H1 (cell line): ENCODE measurements at regions not wholly inside any gene's neighbourhood (a gene's known extent, or its start where the extent isn't known, plus 50 kb on each side); places are given as distances from the start of the nearest gene placed in this dataset.
A peak's percentile ranks its signal among the peaks of the same experiment; 100 is the strongest.

Experiments
- CTCF ChIA-PET: fragments of 300-600 bp; sonication (Branson Sonifier 250); formaldehyde crosslinking; loops from one replicate; lab custom pipeline; 2021; ENCODE audit not compliant: partially characterized antibody; lab: Charles Lee
- POLR2A ChIA-PET: fragments of 300-600 bp; sonication (Branson Sonifier 250); formaldehyde crosslinking; loops from one replicate; lab custom pipeline; 2021; ENCODE audit warnings: inconsistent platforms; ENCODE audit not compliant: partially characterized antibody; lab: Charles Lee
- DNase-seq, 2 experiments: peaks; one replicate each; pipeline versions ENCODE4 v3.0.0 to v3.0.0-alpha.2; 2010 to 2022; ENCODE audit warnings: low spot score in 2 of 2, low read depth in 1 of 2, mixed read lengths in 1 of 2
- FAIRE-seq: peaks from 2 replicates; lab custom pipeline; 2011; peaks lifted over from hg19 to GRCh38; lab: Jason Lieb, UNC
- H2AFZ ChIP-seq: 2 replicates; pipeline ENCODE4 v1.8.1; 2012; ENCODE audit warnings: low read length, inconsistent platforms
- H2AK5ac ChIP-seq: 2 replicates; pipeline ENCODE4 v1.6.1; 2013; ENCODE audit warnings: low read depth, low read length
- H2BK120ac ChIP-seq: replicated peaks from 2 replicates; pipeline ENCODE3; 2013; ENCODE audit warnings: low read depth, low read length, inconsistent platforms
- H2BK12ac ChIP-seq: 2 replicates; pipeline ENCODE4 v1.6.1; 2013; ENCODE audit warnings: low read depth, low read length
- H2BK15ac ChIP-seq: 2 replicates; pipeline ENCODE4 v1.6.1; 2013; ENCODE audit warnings: low read length
- H2BK20ac ChIP-seq: 2 replicates; pipeline ENCODE4 v1.6.1; 2013; ENCODE audit warnings: low read length
- H2BK5ac ChIP-seq: 2 replicates; pipeline ENCODE4 v1.6.1; 2013; ENCODE audit warnings: low read depth, low read length
- H3K14ac ChIP-seq: 2 replicates; pipeline ENCODE4 v1.6.1; 2013; ENCODE audit warnings: inconsistent platforms; ENCODE audit not compliant: insufficient read length
- H3K18ac ChIP-seq: 2 replicates; pipeline ENCODE4 v1.6.1; 2013; ENCODE audit warnings: low read length; ENCODE audit errors: extremely low read depth
- H3K23ac ChIP-seq: 2 replicates; pipeline ENCODE4 v1.6.1; 2013; ENCODE audit warnings: inconsistent platforms; ENCODE audit not compliant: insufficient read length
- H3K23me2 ChIP-seq: 2 replicates; pipeline ENCODE4 v1.6.1; 2013; ENCODE audit warnings: low read depth, low read length
- H3K27ac ChIP-seq: 2 replicates; pipeline ENCODE4 v1.6.1; 2011; ENCODE audit warnings: low read depth, low read length, inconsistent platforms
- H3K27me3 ChIP-seq, 4 experiments: replicated peaks in 1 of 4; 1 replicate in 1 of 4; 2 replicates in 3 of 4; pipeline versions ENCODE4 v1.6.1 to v1.8.1; 2011 to 2013; ENCODE audit warnings: low read length in 3 of 4, mild to moderate bottlenecking in 3 of 4, inconsistent platforms in 2 of 4, mixed read lengths in 2 of 4, moderate library complexity in 1 of 4; ENCODE audit not compliant: control insufficient read depth in 3 of 4, insufficient read depth in 3 of 4; ENCODE audit errors: extremely low read depth in 1 of 4
- H3K36me3 ChIP-seq, 4 experiments: 2 replicates each; pipeline versions ENCODE4 v1.6.1 to v1.8.1; 2011 to 2013; ENCODE audit warnings: mild to moderate bottlenecking in 4 of 4, low read length in 3 of 4, moderate library complexity in 2 of 4, control low read depth in 1 of 4, inconsistent platforms in 1 of 4; ENCODE audit not compliant: insufficient read depth in 4 of 4, control insufficient read depth in 2 of 4
- H3K4ac ChIP-seq: replicated peaks from 2 replicates; pipeline ENCODE3; 2013; ENCODE audit warnings: low read length, low read depth, mixed read lengths, inconsistent platforms; ENCODE audit not compliant: insufficient read length
- H3K4me1 ChIP-seq, 4 experiments: replicated peaks in 1 of 4; 1 replicate in 1 of 4; 2 replicates in 3 of 4; pipeline versions ENCODE4 v1.6.1 to v1.8.1; 2011 to 2013; ENCODE audit warnings: low read length in 3 of 4, inconsistent platforms in 2 of 4, mixed read lengths in 1 of 4; ENCODE audit not compliant: insufficient read depth in 4 of 4, control insufficient read depth in 3 of 4
- H3K4me2 ChIP-seq, 2 experiments: 2 replicates each; pipeline versions ENCODE4 v1.6.1 to v1.8.1; 2011 to 2013; ENCODE audit warnings: low read depth in 2 of 2, low read length in 2 of 2, control low read depth in 1 of 2, inconsistent platforms in 1 of 2, mild to moderate bottlenecking in 1 of 2; ENCODE audit not compliant: insufficient read depth in 1 of 2
- H3K4me3 ChIP-seq, 4 experiments: fragments of 200-600, 300-600 bp in 1 of 4; sonication (generic), shearing (Covaris generic), sonication (Bioruptor Twin) in 1 of 4; 2 replicates each; pipeline versions ENCODE4 v1.5.1 to v1.8.1; 2011 to 2016; ENCODE audit warnings: low read length in 4 of 4, low read depth in 3 of 4, control low read depth in 2 of 4, inconsistent platforms in 2 of 4, mild to moderate bottlenecking in 2 of 4, mixed read lengths in 1 of 4, moderate library complexity in 1 of 4; ENCODE audit not compliant: insufficient read depth in 2 of 4; ENCODE audit errors: extremely low read depth in 1 of 4
- H3K56ac ChIP-seq: replicated peaks from 2 replicates; pipeline ENCODE3; 2013; ENCODE audit warnings: low read depth, mild to moderate bottlenecking, mixed read lengths, low read length, inconsistent platforms; ENCODE audit not compliant: insufficient read length
- H3K79me1 ChIP-seq: 2 replicates; pipeline ENCODE4 v1.6.1; 2013; ENCODE audit warnings: low read depth, low read length, control low read depth
- H3K79me2 ChIP-seq, 2 experiments: 2 replicates each; pipeline versions ENCODE4 v1.6.1 to v1.8.1; 2012 to 2013; ENCODE audit warnings: low read length in 2 of 2, mild to moderate bottlenecking in 2 of 2, inconsistent platforms in 1 of 2; ENCODE audit not compliant: insufficient read depth in 2 of 2, control insufficient read depth in 1 of 2
- H3K9ac ChIP-seq, 4 experiments: replicated peaks in 1 of 4; 1 replicate in 1 of 4; 2 replicates in 3 of 4; pipeline versions ENCODE4 v1.6.1 to v1.8.1; 2011 to 2013; ENCODE audit warnings: low read depth in 3 of 4, low read length in 3 of 4, control low read depth in 2 of 4, mild to moderate bottlenecking in 2 of 4, moderate library complexity in 2 of 4, inconsistent platforms in 1 of 4; ENCODE audit errors: extremely low read depth in 1 of 4
- H3K9me3 ChIP-seq, 2 experiments: 2 replicates each; pipeline versions ENCODE4 v1.6.1 to v1.8.1; 2012 to 2013; ENCODE audit warnings: mild to moderate bottlenecking in 2 of 2, moderate library complexity in 2 of 2, control low read depth in 1 of 2, inconsistent platforms in 1 of 2, low read depth in 1 of 2, low read length in 1 of 2, mixed read lengths in 1 of 2; ENCODE audit not compliant: insufficient read depth in 2 of 2
- H4K20me1 ChIP-seq, 2 experiments: replicated peaks in 1 of 2; 2 replicates each; pipeline versions ENCODE3 to v1.8.1; 2011 to 2013; ENCODE audit warnings: inconsistent platforms in 2 of 2, low read length in 2 of 2, mild to moderate bottlenecking in 1 of 2; ENCODE audit not compliant: insufficient read depth in 2 of 2, control insufficient read depth in 1 of 2
- H4K5ac ChIP-seq: 2 replicates; pipeline ENCODE4 v1.6.1; 2013; ENCODE audit warnings: low read length, low read depth, mixed read lengths, inconsistent platforms; ENCODE audit not compliant: insufficient read length
- H4K8ac ChIP-seq: 2 replicates; pipeline ENCODE4 v1.8.0; 2013; ENCODE audit warnings: mild to moderate bottlenecking, moderate library complexity, low read length, inconsistent platforms; ENCODE audit not compliant: insufficient read depth; ENCODE audit errors: extremely low read depth
- H4K91ac ChIP-seq: replicated peaks from 2 replicates; pipeline ENCODE3; 2013; ENCODE audit warnings: low read length, mixed read lengths, inconsistent platforms; ENCODE audit not compliant: insufficient read length
- ASH2L ChIP-seq: fragments of 200-600, 300-600 bp; sonication (generic); IDR thresholded peaks from one replicate; pipeline ENCODE4 v1.7.1; 2017; ENCODE audit warnings: low read length
- ATF3 ChIP-seq: IDR thresholded peaks from 2 replicates; pipeline ENCODE4 v1.6.1; 2011; ENCODE audit warnings: low read depth, mild to moderate bottlenecking, low read length; ENCODE audit not compliant: insufficient read depth
- BRCA1 ChIP-seq: IDR thresholded peaks from 2 replicates; pipeline ENCODE4 v1.6.1; 2012; ENCODE audit warnings: low read depth, low read length, improper control_type of control experiment
- CEBPB ChIP-seq: IDR thresholded peaks from 2 replicates; pipeline ENCODE4 v1.6.1; 2012; ENCODE audit warnings: low read depth, low read length
- GTF2F1 ChIP-seq: IDR thresholded peaks from 2 replicates; pipeline ENCODE4 v1.6.1; 2012; ENCODE audit warnings: low read depth, low read length, improper control_type of control experiment, borderline replicate concordance
- HDAC2 ChIP-seq, 2 experiments: fragments of 300-600 bp in 1 of 2; sonication (generic) in 1 of 2; IDR thresholded peaks; 2 replicates each; pipeline ENCODE4 v1.6.1; 2011 to 2012; ENCODE audit warnings: low read depth in 2 of 2, low read length in 2 of 2, mild to moderate bottlenecking in 2 of 2, moderate library complexity in 2 of 2, borderline replicate concordance in 1 of 2, inconsistent platforms in 1 of 2
- NANOG ChIP-seq: IDR thresholded peaks from 2 replicates; pipeline ENCODE4 v1.6.1; 2011; ENCODE audit warnings: low read length, low read depth, mild to moderate bottlenecking, inconsistent platforms; ENCODE audit not compliant: insufficient read depth, poor library complexity, severe bottlenecking
- POLR2A ChIP-seq, 2 experiments: IDR thresholded peaks; 1 replicate in 1 of 2; 2 replicates in 1 of 2; pipeline ENCODE4 v1.6.1; 2011; ENCODE audit warnings: low read depth in 2 of 2, low read length in 2 of 2, mild to moderate bottlenecking in 2 of 2; ENCODE audit errors: control extremely low read depth in 1 of 2
- RXRA ChIP-seq: IDR thresholded peaks from 2 replicates; pipeline ENCODE4 v1.6.1; 2011; ENCODE audit warnings: low read depth, mild to moderate bottlenecking, low read length, moderate library complexity; ENCODE audit not compliant: insufficient read depth
- SAP30 ChIP-seq: fragments of 300-600 bp; sonication (generic); IDR thresholded peaks from 2 replicates; pipeline ENCODE4 v1.7.1; 2012; ENCODE audit warnings: low read length, moderate library complexity, mild to moderate bottlenecking, inconsistent platforms; ENCODE audit not compliant: insufficient read depth, insufficient replicate concordance
- TAF1 ChIP-seq: IDR thresholded peaks from 2 replicates; pipeline ENCODE4 v1.6.1; 2011; ENCODE audit warnings: mild to moderate bottlenecking, low read depth, low read length
- WGBS, 2 experiments: shearing (Covaris generic) in 1 of 2; methylation state at CpG; one replicate each; pipeline versions ENCODE4 v1.1.6 to v1.1.7; 2013 to 2015; ENCODE audit warnings: low lambda C conversion rate in 2 of 2, mixed read lengths in 2 of 2, inconsistent platforms in 1 of 2, low coverage in 1 of 2, missing lambda C conversion rate in 1 of 2; ENCODE audit not compliant: insufficient replicate concordance in 2 of 2, insufficient coverage in 1 of 2, insufficient read length in 1 of 2; ENCODE audit errors: extremely low coverage in 1 of 2, missing lambda C conversion rate in 1 of 2; 5-methylcytosine and 5-hydroxymethylcytosine counted together
- TF ChIP-seq, protein P1 (sequence below): IDR thresholded peaks from 2 replicates; pipeline ENCODE4 v1.6.1; 2012; ENCODE audit warnings: inconsistent platforms

DNA sequence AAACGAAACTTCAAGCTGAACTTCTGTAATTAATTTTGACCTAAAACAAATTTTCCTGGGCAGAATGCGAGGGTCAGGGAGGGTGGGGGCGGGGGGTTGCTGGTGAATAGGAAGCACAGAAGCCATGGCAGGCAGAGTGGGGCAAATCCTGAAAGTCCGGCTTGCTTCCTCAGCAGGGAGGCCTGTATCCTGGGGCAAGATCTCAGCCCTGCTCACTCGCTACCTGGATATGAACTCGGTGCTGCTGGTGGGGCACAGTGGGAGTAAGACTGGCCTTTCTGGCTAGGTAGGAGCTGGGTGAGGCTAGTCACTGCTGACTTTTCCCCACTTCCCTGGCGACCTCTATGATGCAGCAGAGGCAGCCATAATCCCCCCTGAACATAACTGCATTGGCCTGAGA, 168.9 kb upstream of the CHORDC1 start:
- 92% methylated on average over 7 of the region's 7 CpGs; no CpG with 5 or more reads in 1 of the 2 experiments for WGBS, 2 experiments
- H2AFZ ChIP-seq, result peak overlapping the region; percentile 53

More for the DNA sequence above, 168.9 kb upstream of the CHORDC1 start:
- TF ChIP-seq SAP30 (no peak), BRCA1 (no peak), RXRA (no peak), HDAC2 (IDR thresholded peaks at IDR 0.05; ENCODE audit: borderline replicate concordance in 1 of 2, low read depth in 2 of 2, low read length in 2 of 2) (no peak), POLR2A (IDR thresholded peaks at IDR 0.05; ENCODE audit: control extremely low read depth in 1 of 2, low read depth in 2 of 2, low read length in 2 of 2) (no peak), ATF3 (no peak), ASH2L (no peak), GTF2F1 (no peak), NANOG (no peak), CEBPB (no peak), TAF1 (no peak)
- TF ChIP-seq, protein P1, sequence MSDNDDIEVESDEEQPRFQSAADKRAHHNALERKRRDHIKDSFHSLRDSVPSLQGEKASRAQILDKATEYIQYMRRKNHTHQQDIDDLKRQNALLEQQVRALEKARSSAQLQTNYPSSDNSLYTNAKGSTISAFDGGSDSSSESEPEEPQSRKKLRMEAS, result no peak
- Histone ChIP-seq H3K36me3 (no peaks in the 10 kb centered on the region), H3K27ac (no peak overlapping the region), H3K4me1 (peaks cover 0 to 3% (median 0%) of the 10 kb centered on the region in 4 experiments; a peak in 1 of 7 replicates), H3K23ac (no peak overlapping the region), H3K79me1 (no peaks in the 10 kb centered on the region), H3K9ac (no peak overlapping the region), H2BK20ac (no peak overlapping the region), H2BK120ac (no peak overlapping the region), H3K79me2 (no peaks in the 10 kb centered on the region), H4K91ac (no peak overlapping the region), H2AK5ac (no peak overlapping the region), H3K4me3 (no peak overlapping the region), H3K27me3 (no peaks in the 10 kb centered on the region), H3K14ac (no peak overlapping the region), H4K5ac (no peak overlapping the region), H2BK12ac (no peak overlapping the region), H3K4ac (no peak overlapping the region), H4K20me1 (no peaks in the 10 kb centered on the region), H3K56ac (no peak overlapping the region), H4K8ac (no peak overlapping the region), H3K23me2 (no peaks in the 10 kb centered on the region), H3K18ac (no peak overlapping the region), H3K4me2 (no peak overlapping the region), H3K9me3 (no peaks in the 10 kb centered on the region), H2BK15ac (no peak overlapping the region), H2BK5ac (no peak overlapping the region)
- DNase-seq, result no peak
- ChIA-PET CTCF (interaction anchor here (0.6 to 3.0 kb wide), 17 partner anchors 12 to 857 kb away, joined by 3 to 11 read pairs (median 4); no protein-coding TSS in a partner anchor), POLR2A (no interaction called here)
- FAIRE-seq, result no peak
